Calu3 (cell line): ENCODE measurements at regions not wholly inside any gene's neighbourhood (a gene's known extent, or its start where the extent isn't known, plus 50 kb on each side); places are given as distances from the start of the nearest gene placed in this dataset.

Experiments used
- BruUV-seq: library from RNA; stranded (reverse); fragments of 400-500 nt; replicated peaks from 2 replicates; lab custom pipeline; 2021; lab: Mats Ljungman, UMichigan
- CTCF ChIA-PET: fragments of 300-600 bp; sonication (Branson Sonifier 250); formaldehyde crosslinking; loops from one replicate; lab custom pipeline; 2022; ENCODE audit warnings: antibody characterized with exemption; lab: Charles Lee
- DNase-seq: peaks from one replicate; pipeline ENCODE4 v3.0.0; 2022
- H3K27ac Mint-ChIP-seq: one replicate; pipeline ENCODE4 v1.8.0; 2022; ENCODE audit warnings: mixed read lengths; ENCODE audit not compliant: unreplicated experiment
- H3K27me3 Mint-ChIP-seq: one replicate; pipeline ENCODE4 v1.8.0; 2022; ENCODE audit warnings: mixed read lengths; ENCODE audit not compliant: unreplicated experiment
- H3K36me3 Mint-ChIP-seq: one replicate; pipeline ENCODE4 v1.8.0; 2022; ENCODE audit warnings: mild to moderate bottlenecking, moderate library complexity, mixed read lengths; ENCODE audit not compliant: insufficient read depth, unreplicated experiment
- H3K4me1 Mint-ChIP-seq: one replicate; pipeline ENCODE4 v1.8.0; 2022; ENCODE audit warnings: mild to moderate bottlenecking, low read depth, mixed read lengths; ENCODE audit not compliant: unreplicated experiment
- H3K4me3 Mint-ChIP-seq: one replicate; pipeline ENCODE4 v1.8.0; 2022; ENCODE audit warnings: mild to moderate bottlenecking, low read depth, moderate library complexity, mixed read lengths; ENCODE audit not compliant: unreplicated experiment
- H3K9me3 Mint-ChIP-seq: one replicate; pipeline ENCODE4 v1.8.0; 2022; ENCODE audit warnings: low read depth, mixed read lengths; ENCODE audit not compliant: unreplicated experiment
- CTCF ChIP-seq: fragments of 200-600 bp; IDR thresholded peaks from one replicate; pipeline ENCODE4 v1.8.0; 2022; ENCODE audit warnings: antibody characterized with exemption; ENCODE audit not compliant: unreplicated experiment
- intact Hi-C: fragments of 100-400 bp; cut with micrococcal nuclease; formaldehyde crosslinking; loops from one replicate; pipeline ENCODE4 v1.10.0; 2022; ENCODE audit not compliant: unreplicated experiment

GRCh38 chr9:28960602-28961001, 1387.3 kb upstream of the C9orf72 start:
- intact Hi-C loops = no loop called here
- DNase-seq = no peak
- H3K27ac Mint-ChIP-seq = no peak overlapping the region
- no peaks in the 10 kb centered on the region for H3K27me3 Mint-ChIP-seq
- CTCF ChIA-PET = no interaction called here
- H3K4me3 Mint-ChIP-seq = no peak overlapping the region
- no peaks in the 10 kb centered on the region for H3K9me3 Mint-ChIP-seq
- peaks cover 15% of the 10 kb centered on the region for H3K4me1 Mint-ChIP-seq
- TF ChIP-seq CTCF = no peak
- no TSS peak for BruUV-seq
- H3K36me3 Mint-ChIP-seq = no peaks in the 10 kb centered on the region

- DNase-seq = no peak
- intact Hi-C loops = no loop called here
- H3K9me3 Mint-ChIP-seq = no peaks in the 10 kb centered on the region
- peaks cover 4% of the 10 kb centered on the region for H3K4me1 Mint-ChIP-seq
- H3K4me3 Mint-ChIP-seq = no peak overlapping the region
- H3K27me3 Mint-ChIP-seq = no peaks in the 10 kb centered on the region
- no peak for TF ChIP-seq CTCF
- CTCF ChIA-PET = no interaction called here
- no peaks in the 10 kb centered on the region for H3K36me3 Mint-ChIP-seq
- BruUV-seq = no TSS peak
- H3K27ac Mint-ChIP-seq = no peak overlapping the region
These were observed 1388.3 kb upstream of the C9orf72 start for GRCh38 chr9:28961623-28962022.

- no peak for DNase-seq
- Mint-ChIP-seq H3K36me3 (no peaks in the 10 kb centered on the region), H3K4me3 (no peak overlapping the region), H3K4me1 (peaks cover 8% of the 10 kb centered on the region), H3K9me3 (no peaks in the 10 kb centered on the region), H3K27me3 (no peaks in the 10 kb centered on the region), H3K27ac (no peak overlapping the region)
- no TSS peak for BruUV-seq
- intact Hi-C loops = no loop called here
- TF ChIP-seq CTCF = no peak
- CTCF ChIA-PET = no interaction called here
These were observed 1393.9 kb upstream of the C9orf72 start for GRCh38 chr9:28967226-28967625.

- CTCF ChIA-PET = no interaction called here
- H3K36me3 Mint-ChIP-seq = no peaks in the 10 kb centered on the region
- no peak for DNase-seq
- H3K27ac Mint-ChIP-seq = no peak overlapping the region
- TF ChIP-seq CTCF = no peak
- intact Hi-C loops = no loop called here
- no peaks in the 10 kb centered on the region for H3K27me3 Mint-ChIP-seq
- H3K4me3 Mint-ChIP-seq = no peak overlapping the region
- no TSS peak for BruUV-seq
- H3K4me1 Mint-ChIP-seq = peaks cover 8% of the 10 kb centered on the region
- no peaks in the 10 kb centered on the region for H3K9me3 Mint-ChIP-seq
These were observed 1397.0 kb upstream of the C9orf72 start for GRCh38 chr9:28970241-28970654.
